ENCODE measurements at regions not wholly inside any gene's neighbourhood (a gene's known extent, or its start where the extent isn't known, plus 50 kb on each side); places are given as distances from the start of the nearest gene placed in this dataset.

DNA sequence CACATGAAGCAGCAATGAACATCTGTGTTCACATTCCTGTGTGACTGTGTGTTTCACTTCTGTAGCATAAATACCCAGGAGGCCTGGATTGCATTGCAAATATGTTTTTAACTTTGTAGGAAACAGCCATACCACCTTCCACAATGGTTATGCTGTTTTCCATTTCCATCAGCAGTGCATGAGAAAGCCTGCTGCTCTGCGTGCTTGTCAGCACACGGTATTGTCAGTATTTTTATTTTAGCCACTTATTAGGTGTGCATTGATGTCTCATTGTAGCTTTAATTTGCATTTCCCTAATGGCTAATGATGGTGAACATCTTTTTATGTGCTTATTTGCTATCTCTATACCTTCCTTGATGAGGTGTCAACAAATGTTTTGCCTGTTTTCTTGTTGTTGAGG, 355.9 kb downstream of the TRIML1 start:
- TF ChIP-seq CTCF (IDR thresholded peaks at IDR 0.05 in 8 of 11, conservative IDR thresholded peaks at IDR 0.05 in 3 of 11) (no peak), POLR2A (IDR thresholded peaks at IDR 0.05) (no peak)

Data from spleen (tissue), 7 donors.